Caco-2 (cell line): ENCODE measurements at regions not wholly inside any gene's neighbourhood (a gene's known extent, or its start where the extent isn't known, plus 50 kb on each side); places are given as distances from the start of the nearest gene placed in this dataset.

ENCODE experiments used
- BruUV-seq: library from RNA; stranded (reverse); fragments of 400-500 nt; replicated peaks from 2 replicates; lab custom pipeline; 2021; lab: Mats Ljungman, UMichigan
- CTCF ChIA-PET: fragments of 300-600 bp; sonication (Branson Sonifier 250); formaldehyde crosslinking; loops from one replicate; lab custom pipeline; 2022; ENCODE audit warnings: antibody characterized with exemption; lab: Charles Lee
- POLR2A ChIA-PET: fragments of 300-600 bp; sonication (Branson Sonifier 250); formaldehyde crosslinking; loops from one replicate; lab custom pipeline; 2022; ENCODE audit warnings: antibody characterized with exemption; lab: Charles Lee
- DNase-seq, 2 experiments: peaks; one replicate each; pipeline versions ENCODE4 v3.0.0 to v3.0.0-alpha.2; 2020 to 2022
- H3K27me3 ChIP-seq: replicated peaks from 2 replicates; pipeline ENCODE4 v1.6.0; 2011; ENCODE audit warnings: low read length; ENCODE audit not compliant: control insufficient read depth, insufficient read depth
- H3K36me3 ChIP-seq: 2 replicates; pipeline ENCODE4 v1.5.1; 2011; ENCODE audit warnings: low read length; ENCODE audit not compliant: control insufficient read depth, insufficient read depth
- H3K4me1 ChIP-seq: fragments of 250-450 bp; sonication (Bioruptor Pico); 2 replicates; pipeline ENCODE4 v1.5.1; 2020; ENCODE audit warnings: mild to moderate bottlenecking
- H3K4me3 ChIP-seq: 2 replicates; pipeline ENCODE4 v1.5.1; 2011; ENCODE audit warnings: low read depth, mild to moderate bottlenecking, control low read depth, low read length
- H3K9me3 ChIP-seq: fragments of 250-450 bp; sonication (Bioruptor Pico); 2 replicates; pipeline ENCODE4 v1.5.1; 2020; ENCODE audit warnings: mild to moderate bottlenecking, moderate library complexity
- H3K27ac Mint-ChIP-seq: one replicate; pipeline ENCODE4 v1.8.0; 2022; ENCODE audit warnings: mixed read lengths; ENCODE audit not compliant: unreplicated experiment
- H3K27me3 Mint-ChIP-seq: one replicate; pipeline ENCODE4 v1.8.0; 2022; ENCODE audit warnings: mixed read lengths; ENCODE audit not compliant: insufficient read depth, unreplicated experiment
- H3K36me3 Mint-ChIP-seq: one replicate; pipeline ENCODE4 v1.8.0; 2022; ENCODE audit warnings: mild to moderate bottlenecking, mixed read lengths; ENCODE audit not compliant: insufficient read depth, unreplicated experiment
- H3K4me1 Mint-ChIP-seq: one replicate; pipeline ENCODE4 v1.8.0; 2022; ENCODE audit warnings: low read depth, mixed read lengths; ENCODE audit not compliant: unreplicated experiment
- H3K4me3 Mint-ChIP-seq: one replicate; pipeline ENCODE4 v1.8.0; 2022; ENCODE audit warnings: mild to moderate bottlenecking, moderate library complexity, mixed read lengths; ENCODE audit not compliant: unreplicated experiment
- H3K9me3 Mint-ChIP-seq: one replicate; pipeline ENCODE4 v1.8.0; 2022; ENCODE audit warnings: mixed read lengths; ENCODE audit not compliant: unreplicated experiment
- intact Hi-C: fragments of 100-400 bp; cut with micrococcal nuclease; formaldehyde crosslinking; loops from one replicate; pipeline ENCODE4 v1.10.0; 2022; ENCODE audit not compliant: unreplicated experiment
- TF ChIP-seq, protein P1 (sequence below), 2 experiments: fragments of 200-600 bp in 1 of 2; IDR thresholded peaks; 1 replicate in 1 of 2; 2 replicates in 1 of 2; pipeline versions ENCODE4 v1.5.1 to v1.8.0; 2011 to 2022; ENCODE audit warnings: antibody characterized with exemption in 1 of 2, control low read depth in 1 of 2, inconsistent platforms in 1 of 2, low read depth in 1 of 2, low read length in 1 of 2, mild to moderate bottlenecking in 1 of 2, moderate library complexity in 1 of 2; ENCODE audit not compliant: insufficient read depth in 1 of 2, severe bottlenecking in 1 of 2, unreplicated experiment in 1 of 2

DNA sequence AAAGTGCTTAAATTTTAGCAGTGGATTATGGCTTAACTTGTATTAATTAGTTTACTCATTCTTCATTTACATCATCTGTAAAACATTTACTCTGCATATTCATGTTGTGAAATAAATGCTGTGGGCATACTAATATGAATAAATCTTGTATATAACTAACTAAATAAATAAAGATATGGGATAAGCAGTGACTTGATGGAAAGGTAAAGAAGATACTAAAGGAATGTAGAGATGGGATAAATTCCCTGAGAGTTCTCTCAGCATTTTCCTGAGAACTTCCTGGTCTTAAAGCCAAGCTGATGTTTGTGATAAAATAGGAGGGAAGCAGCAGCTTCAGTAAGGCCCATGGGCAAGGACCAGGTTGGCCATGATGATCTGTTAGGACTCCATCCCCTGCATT is 652.1 kb downstream of the RNF144B start:
- BruUV-seq = no TSS peak
- H3K27me3 Mint-ChIP-seq = no peaks in the 10 kb centered on the region

DNA sequence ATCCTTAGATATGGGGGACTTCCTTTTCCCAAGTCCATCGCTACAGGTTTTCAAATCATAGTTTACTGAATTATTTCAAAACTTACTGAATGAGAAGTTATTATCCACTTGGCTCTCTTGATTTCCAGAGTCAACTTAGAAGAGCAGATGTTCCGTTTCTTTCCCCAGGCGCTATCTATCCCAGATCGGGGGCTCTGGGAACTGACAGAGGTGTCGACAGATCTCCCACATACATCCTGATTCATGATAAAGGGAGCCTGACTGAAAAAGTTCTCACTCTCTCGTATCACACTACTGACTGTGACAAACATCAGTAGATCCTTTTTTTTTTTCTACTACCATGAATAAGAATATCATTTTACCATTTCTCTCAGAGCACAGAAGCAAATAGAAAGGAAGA is 654.8 kb downstream of the RNF144B start:
- Mint-ChIP-seq H3K36me3 (no peaks in the 10 kb centered on the region), H3K4me3 (no peak overlapping the region), H3K4me1 (no peaks in the 10 kb centered on the region), H3K27ac (no peak overlapping the region), H3K9me3 (no peaks in the 10 kb centered on the region), H3K27me3 (no peaks in the 10 kb centered on the region)
- no TSS peak for BruUV-seq
- ChIA-PET POLR2A (no interaction called here), CTCF (no interaction called here)
- TF ChIP-seq, protein P1, sequence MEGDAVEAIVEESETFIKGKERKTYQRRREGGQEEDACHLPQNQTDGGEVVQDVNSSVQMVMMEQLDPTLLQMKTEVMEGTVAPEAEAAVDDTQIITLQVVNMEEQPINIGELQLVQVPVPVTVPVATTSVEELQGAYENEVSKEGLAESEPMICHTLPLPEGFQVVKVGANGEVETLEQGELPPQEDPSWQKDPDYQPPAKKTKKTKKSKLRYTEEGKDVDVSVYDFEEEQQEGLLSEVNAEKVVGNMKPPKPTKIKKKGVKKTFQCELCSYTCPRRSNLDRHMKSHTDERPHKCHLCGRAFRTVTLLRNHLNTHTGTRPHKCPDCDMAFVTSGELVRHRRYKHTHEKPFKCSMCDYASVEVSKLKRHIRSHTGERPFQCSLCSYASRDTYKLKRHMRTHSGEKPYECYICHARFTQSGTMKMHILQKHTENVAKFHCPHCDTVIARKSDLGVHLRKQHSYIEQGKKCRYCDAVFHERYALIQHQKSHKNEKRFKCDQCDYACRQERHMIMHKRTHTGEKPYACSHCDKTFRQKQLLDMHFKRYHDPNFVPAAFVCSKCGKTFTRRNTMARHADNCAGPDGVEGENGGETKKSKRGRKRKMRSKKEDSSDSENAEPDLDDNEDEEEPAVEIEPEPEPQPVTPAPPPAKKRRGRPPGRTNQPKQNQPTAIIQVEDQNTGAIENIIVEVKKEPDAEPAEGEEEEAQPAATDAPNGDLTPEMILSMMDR (IDR thresholded peaks at IDR 0.05; ENCODE audit: insufficient read depth in 1 of 2, low read depth in 1 of 2, low read length in 1 of 2, severe bottlenecking in 1 of 2, unreplicated experiment in 1 of 2) = no peak
- no peak overlapping the region for H3K4me3 ChIP-seq
- H3K27me3 ChIP-seq = no peaks in the 10 kb centered on the region
- no peaks in the 10 kb centered on the region for H3K9me3 ChIP-seq
- H3K4me1 ChIP-seq = no peaks in the 10 kb centered on the region
- no peaks in the 10 kb centered on the region for H3K36me3 ChIP-seq
- no peak for DNase-seq
- intact Hi-C loops = no loop called here

More for the DNA sequence above, 652.1 kb downstream of the RNF144B start:
- Histone ChIP-seq H3K36me3 (no peaks in the 10 kb centered on the region), H3K9me3 (no peaks in the 10 kb centered on the region), H3K4me1 (no peaks in the 10 kb centered on the region), H3K4me3 (no peak overlapping the region), H3K27me3 (no peaks in the 10 kb centered on the region)
- Mint-ChIP-seq H3K27ac (no peak overlapping the region), H3K9me3 (no peaks in the 10 kb centered on the region), H3K36me3 (no peaks in the 10 kb centered on the region), H3K4me1 (no peaks in the 10 kb centered on the region), H3K4me3 (no peak overlapping the region)
- TF ChIP-seq, protein P1 (IDR thresholded peaks at IDR 0.05; ENCODE audit: insufficient read depth in 1 of 2, low read depth in 1 of 2, low read length in 1 of 2, severe bottlenecking in 1 of 2, unreplicated experiment in 1 of 2) = no peak
- intact Hi-C loops = no loop called here
- DNase-seq = no peak
- ChIA-PET POLR2A (no interaction called here), CTCF (no interaction called here)

DNA sequence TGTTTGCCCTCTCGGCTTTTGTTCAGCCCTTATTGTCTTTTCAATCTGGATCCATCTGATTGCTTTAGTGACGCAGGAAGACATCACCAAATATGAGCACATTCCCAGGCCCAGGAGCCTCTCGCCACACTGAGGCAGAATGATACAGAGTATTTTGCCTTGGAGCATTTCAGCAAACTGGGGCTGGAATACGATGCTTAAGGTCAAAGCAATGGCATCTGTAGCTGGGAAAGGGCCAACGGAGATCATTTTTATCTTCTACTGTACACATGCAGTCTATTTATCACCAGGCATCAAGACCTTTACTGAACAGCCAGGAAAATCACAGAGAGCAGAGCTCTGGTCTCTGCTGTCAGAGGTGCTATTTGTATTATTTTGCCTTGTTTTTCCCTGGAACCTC is 655.3 kb downstream of the RNF144B start:
- Mint-ChIP-seq H3K27me3 (no peaks in the 10 kb centered on the region), H3K4me3 (no peak overlapping the region), H3K27ac (no peak overlapping the region), H3K9me3 (no peaks in the 10 kb centered on the region), H3K4me1 (no peaks in the 10 kb centered on the region), H3K36me3 (no peaks in the 10 kb centered on the region)
- intact Hi-C loops = no loop called here
- Histone ChIP-seq H3K27me3 (no peaks in the 10 kb centered on the region), H3K36me3 (no peaks in the 10 kb centered on the region), H3K9me3 (no peaks in the 10 kb centered on the region), H3K4me3 (no peak overlapping the region), H3K4me1 (no peaks in the 10 kb centered on the region)
- CTCF ChIA-PET = no interaction called here
- no TSS peak for BruUV-seq
- TF ChIP-seq, protein P1 (IDR thresholded peaks at IDR 0.05; ENCODE audit: insufficient read depth in 1 of 2, low read depth in 1 of 2, low read length in 1 of 2, severe bottlenecking in 1 of 2, unreplicated experiment in 1 of 2) = no peak
- DNase-seq = no peak
- POLR2A ChIA-PET = no interaction called here
